Fibroblast of villous mesenchyme (primary cell): ENCODE measurements at regions not wholly inside any gene's neighbourhood (a gene's known extent, or its start where the extent isn't known, plus 50 kb on each side); places are given as distances from the start of the nearest gene placed in this dataset.

ENCODE experiments used
- DNase-seq: peaks from one replicate; pipeline ENCODE4 v3.0.0-alpha.2; 2010; ENCODE audit warnings: low read depth
- H3K4me3 ChIP-seq: 2 replicates; pipeline ENCODE4 v1.5.1; 2011; ENCODE audit warnings: low read depth, mild to moderate bottlenecking, low read length
- TF ChIP-seq, protein P1 (sequence below): IDR thresholded peaks from 2 replicates; pipeline ENCODE4 v1.5.1; 2012; ENCODE audit warnings: low read depth, mild to moderate bottlenecking, low read length; ENCODE audit not compliant: insufficient read depth

DNA sequence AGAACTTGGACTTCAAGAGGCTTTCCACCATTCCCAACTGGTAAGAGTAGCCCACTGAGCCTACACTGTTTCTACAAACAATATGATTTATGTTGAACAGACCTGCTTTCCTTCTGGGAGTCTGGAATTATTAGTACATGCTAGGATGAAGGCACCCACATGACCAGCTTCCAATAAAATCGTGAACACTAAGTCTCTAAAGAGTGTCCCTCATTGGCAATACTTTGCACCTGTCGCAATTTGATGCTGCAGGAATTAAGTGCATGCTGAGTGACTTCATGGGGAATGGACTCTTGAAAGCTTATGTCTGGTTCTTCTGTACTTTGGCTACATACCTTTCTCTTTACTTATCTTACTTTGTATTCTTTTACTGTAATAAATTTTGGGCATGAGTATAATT is 305.2 kb upstream of the GHITM start:
- no peak for DNase-seq
- TF ChIP-seq, protein P1, sequence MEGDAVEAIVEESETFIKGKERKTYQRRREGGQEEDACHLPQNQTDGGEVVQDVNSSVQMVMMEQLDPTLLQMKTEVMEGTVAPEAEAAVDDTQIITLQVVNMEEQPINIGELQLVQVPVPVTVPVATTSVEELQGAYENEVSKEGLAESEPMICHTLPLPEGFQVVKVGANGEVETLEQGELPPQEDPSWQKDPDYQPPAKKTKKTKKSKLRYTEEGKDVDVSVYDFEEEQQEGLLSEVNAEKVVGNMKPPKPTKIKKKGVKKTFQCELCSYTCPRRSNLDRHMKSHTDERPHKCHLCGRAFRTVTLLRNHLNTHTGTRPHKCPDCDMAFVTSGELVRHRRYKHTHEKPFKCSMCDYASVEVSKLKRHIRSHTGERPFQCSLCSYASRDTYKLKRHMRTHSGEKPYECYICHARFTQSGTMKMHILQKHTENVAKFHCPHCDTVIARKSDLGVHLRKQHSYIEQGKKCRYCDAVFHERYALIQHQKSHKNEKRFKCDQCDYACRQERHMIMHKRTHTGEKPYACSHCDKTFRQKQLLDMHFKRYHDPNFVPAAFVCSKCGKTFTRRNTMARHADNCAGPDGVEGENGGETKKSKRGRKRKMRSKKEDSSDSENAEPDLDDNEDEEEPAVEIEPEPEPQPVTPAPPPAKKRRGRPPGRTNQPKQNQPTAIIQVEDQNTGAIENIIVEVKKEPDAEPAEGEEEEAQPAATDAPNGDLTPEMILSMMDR = no peak
- H3K4me3 ChIP-seq = no peak overlapping the region

DNA sequence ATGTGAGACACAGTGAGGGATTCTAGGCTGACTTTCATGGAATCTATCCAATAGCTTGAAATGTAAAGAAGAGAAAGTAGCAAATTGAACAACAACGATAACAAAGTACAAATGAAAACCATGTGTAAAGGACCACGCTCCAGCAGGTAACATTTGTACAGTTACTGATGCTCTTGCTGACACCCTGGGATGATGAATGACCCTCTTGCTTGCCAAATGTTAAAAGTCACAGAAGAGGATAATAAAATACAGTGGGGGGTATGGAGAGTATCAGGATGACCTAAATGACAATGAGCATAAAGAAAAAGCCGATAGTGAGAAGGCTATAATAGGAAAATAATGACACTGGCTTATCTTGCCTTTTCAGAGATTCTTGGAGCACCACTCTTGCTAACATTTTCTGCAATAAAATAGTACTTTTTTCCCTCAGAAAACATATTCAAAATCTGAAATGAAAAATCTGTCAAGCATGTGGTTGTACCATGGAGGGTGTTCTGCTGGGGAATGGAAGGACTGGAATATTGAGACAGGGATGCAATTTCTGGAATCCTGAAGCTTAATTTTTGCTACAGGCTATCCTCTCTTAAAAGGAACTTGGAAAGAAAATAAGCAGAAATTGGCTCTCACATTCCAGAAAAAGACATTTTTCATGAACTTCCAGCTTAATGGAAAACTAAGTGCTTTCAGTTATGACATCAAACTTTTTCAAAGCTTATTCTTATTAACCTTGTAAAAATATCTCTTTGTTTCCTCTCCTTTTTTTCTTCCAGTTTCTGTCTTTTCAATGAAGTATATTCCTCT is 303.2 kb upstream of the GHITM start:
- DNase-seq = no peak
- TF ChIP-seq, protein P1 = no peak
- H3K4me3 ChIP-seq = no peak overlapping the region

DNA sequence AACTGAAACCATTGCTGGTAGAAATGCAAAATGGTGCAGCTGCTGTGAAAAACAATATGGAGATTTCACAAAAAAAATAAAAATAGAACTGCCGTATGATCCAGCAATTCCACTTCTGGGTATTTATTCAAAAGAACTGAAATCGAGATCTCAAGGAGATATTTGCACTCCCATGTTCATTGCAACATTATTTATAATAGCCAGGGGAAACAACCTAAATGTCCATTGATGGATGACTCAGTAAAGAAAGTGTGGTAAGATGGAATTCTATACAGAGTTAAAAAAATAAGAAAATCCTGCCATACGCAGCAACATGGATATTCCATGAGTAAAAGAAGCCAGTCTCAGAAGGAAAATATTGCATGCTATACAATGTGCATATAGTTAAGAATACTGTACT is 290.6 kb upstream of the GHITM start:
- no peak for DNase-seq
- no peak overlapping the region for H3K4me3 ChIP-seq
- TF ChIP-seq, protein P1 = no peak

DNA sequence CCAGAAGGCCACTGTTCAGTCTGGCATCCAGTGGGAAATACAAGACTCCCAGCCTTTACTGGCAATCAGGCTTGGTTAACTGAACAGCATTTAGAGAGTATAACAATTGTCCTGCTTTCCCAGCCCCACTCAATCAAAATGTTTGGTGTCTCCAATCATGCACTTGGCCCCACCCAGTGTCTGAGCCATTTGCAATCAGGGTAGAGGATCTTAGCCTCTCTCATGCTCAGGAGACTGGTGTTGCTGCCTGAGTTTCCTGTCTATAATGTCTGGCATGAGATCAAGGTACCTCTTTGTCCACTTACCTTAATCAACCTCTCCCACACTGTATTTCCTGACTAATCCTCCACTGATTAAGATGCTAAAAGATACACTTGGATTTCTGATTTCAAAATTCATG is 290.2 kb upstream of the GHITM start:
- TF ChIP-seq, protein P1 = no peak
- H3K4me3 ChIP-seq = no peak overlapping the region
- no peak for DNase-seq

DNA sequence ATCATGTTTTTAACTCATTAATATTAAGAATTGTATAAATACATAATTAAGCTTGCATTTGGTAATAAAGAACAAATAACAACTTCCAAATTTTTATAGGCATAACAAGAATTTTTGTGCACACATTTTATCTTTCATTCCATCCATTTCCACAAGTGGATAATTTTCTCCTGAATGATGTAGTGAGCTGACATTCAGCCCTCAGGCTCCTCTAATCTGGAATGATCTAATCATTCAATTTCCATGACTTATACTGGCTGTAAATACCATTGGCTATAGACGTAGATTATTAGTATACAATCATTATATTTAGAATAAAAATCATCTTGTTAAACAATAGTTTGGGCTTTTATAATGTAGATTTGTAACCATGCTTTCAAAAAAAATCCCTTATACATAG is 287.2 kb upstream of the GHITM start:
- H3K4me3 ChIP-seq = no peak overlapping the region
- TF ChIP-seq, protein P1 = no peak
- no peak for DNase-seq

DNA sequence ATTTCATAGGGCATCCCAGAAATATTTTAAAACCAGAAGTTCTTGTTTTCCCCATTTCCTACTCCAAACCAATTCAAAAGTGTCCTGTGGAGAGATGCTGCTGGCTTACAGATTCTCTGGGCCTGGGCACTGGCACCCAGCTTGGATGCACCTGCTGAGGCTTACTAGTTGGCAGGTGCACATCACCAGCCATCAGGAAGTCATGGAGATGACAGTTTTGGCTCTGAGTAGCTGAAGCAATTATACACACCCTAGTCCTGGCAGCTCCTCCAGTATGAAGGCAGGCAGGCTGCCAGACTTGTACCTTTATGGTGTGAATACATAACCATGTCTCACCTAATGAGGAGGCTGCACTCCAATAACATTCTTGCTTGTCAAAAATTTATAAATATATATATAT is 276.6 kb upstream of the GHITM start:
- no peak for DNase-seq
- no peak overlapping the region for H3K4me3 ChIP-seq
- TF ChIP-seq, protein P1 = no peak

DNA sequence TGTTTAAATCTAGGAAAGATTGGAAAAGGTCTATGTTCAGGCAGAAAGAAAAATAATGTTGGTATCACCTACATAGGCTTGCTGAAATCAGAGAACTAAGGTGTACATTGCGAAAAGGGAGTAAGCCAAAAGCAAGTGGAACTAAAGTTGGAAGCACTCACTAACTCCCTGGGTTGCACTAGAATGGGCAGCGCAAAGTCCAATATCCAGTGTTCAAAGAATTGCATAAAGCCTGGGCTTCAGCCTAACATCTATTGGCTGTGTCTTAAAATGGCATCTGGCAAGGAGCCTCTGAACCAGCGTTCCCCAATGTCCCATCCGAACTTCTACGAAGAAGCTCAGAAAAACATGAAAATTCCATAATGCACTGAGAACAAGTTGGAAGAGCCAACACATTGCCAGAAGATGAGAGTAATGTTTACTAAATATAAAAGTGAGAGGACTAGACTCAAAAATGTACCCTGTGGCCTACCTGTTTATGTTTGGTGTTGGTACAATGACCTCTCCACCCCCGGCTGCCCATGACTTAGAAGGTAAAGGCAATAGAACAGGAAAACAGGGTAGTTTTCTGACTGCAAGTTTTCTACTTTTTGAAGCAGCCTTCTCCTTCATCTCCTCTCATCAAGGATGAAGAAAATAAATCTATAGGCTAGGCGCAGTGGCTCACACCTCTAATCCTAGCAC is 275.9 kb upstream of the GHITM start:
- DNase-seq = no peak
- TF ChIP-seq, protein P1 = no peak
- H3K4me3 ChIP-seq = no peak overlapping the region
